NB4 (cell line): ENCODE measurements at regions not wholly inside any gene's neighbourhood (a gene's known extent, or its start where the extent isn't known, plus 50 kb on each side); places are given as distances from the start of the nearest gene placed in this dataset.
A peak's percentile ranks its signal among the peaks of the same experiment; 100 is the strongest.

Experiments used
- DNase-seq: peaks from one replicate; pipeline ENCODE4 v3.0.0; 2010; ENCODE audit warnings: low read depth
- H3K4me3 ChIP-seq: one replicate; pipeline ENCODE4 v1.5.1; 2011; ENCODE audit warnings: mild to moderate bottlenecking, low read depth, low read length, moderate library complexity
- CTCF ChIP-seq: IDR thresholded peaks from one replicate; pipeline ENCODE4 v1.5.1; 2012; ENCODE audit warnings: low read depth, low read length
- MYC ChIP-seq: IDR thresholded peaks from 2 replicates; pipeline ENCODE4 v1.6.1; 2011; ENCODE audit warnings: low read depth, low read length
- POLR2A ChIP-seq: IDR thresholded peaks from 2 replicates; pipeline ENCODE4 v1.6.1; 2011; ENCODE audit warnings: mild to moderate bottlenecking; ENCODE audit not compliant: insufficient read length; ENCODE audit errors: extremely low read depth
- TF ChIP-seq, protein P1 (sequence below): IDR thresholded peaks from 2 replicates; pipeline ENCODE4 v1.6.1; 2011; ENCODE audit warnings: low read depth, low read length

DNA sequence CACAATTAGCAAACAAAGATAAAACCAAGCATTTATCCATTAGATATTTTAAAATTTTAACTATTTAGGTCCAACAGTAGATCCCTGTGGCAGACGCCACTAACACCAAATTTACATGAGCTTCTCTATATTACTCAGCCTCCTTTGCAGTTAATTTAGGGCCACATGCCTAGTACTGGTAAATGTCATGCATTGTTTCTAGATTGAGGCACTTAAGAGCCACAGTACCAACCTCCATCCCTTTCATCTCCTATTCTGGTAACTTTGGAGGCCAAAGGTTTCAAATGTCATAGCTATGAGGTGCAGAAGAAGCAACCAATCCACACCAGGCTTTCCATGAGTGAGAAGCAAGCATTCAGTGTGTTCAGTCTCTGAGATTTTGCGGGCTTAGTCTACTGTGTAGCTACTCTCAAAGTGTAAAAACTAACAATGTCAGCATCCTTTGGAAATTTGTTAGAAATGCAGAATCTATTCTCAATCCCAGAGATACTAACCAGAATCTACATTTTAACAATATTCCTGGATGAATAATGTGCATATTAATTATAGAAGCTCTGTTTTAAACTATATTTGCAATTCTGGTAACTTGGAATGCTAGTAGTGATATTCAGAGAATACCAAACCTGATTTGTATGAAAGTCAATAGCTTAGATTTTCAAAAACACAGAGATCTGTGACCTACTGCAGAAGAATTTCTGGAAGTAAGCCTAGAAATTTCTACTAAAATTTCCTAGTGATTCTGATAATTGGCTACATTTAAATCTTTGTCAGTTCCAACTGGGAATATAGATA, 206.3 kb upstream of the CD96 start:
- no peak overlapping the region for H3K4me3 ChIP-seq
- no peak for TF ChIP-seq CTCF
- TF ChIP-seq POLR2A, result no peak
- no peak for TF ChIP-seq MYC
- TF ChIP-seq, protein P1, sequence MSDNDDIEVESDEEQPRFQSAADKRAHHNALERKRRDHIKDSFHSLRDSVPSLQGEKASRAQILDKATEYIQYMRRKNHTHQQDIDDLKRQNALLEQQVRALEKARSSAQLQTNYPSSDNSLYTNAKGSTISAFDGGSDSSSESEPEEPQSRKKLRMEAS, result no peak
- DNase-seq, result no peak

- H3K4me3 ChIP-seq, result no peak overlapping the region
- TF ChIP-seq CTCF (no peak), POLR2A (no peak), MYC (no peak)
- TF ChIP-seq, protein P1, result no peak
- no peak for DNase-seq
These were observed 205.5 kb upstream of the CD96 start for GRCh38 chr3:111336511-111336910.

- TF ChIP-seq CTCF, result peak; percentile 49
- TF ChIP-seq MYC, result no peak
- TF ChIP-seq, protein P1, result no peak
- TF ChIP-seq POLR2A, result no peak
- peak; percentile 51 for DNase-seq
- no peak overlapping the region for H3K4me3 ChIP-seq
These were observed 203.8 kb upstream of the CD96 start for GRCh38 chr3:111338059-111338698.

GRCh38 chr3:111339017-111339416, 203.0 kb upstream of the CD96 start:
- no peak for DNase-seq
- TF ChIP-seq, protein P1, result no peak
- no peak for TF ChIP-seq MYC
- TF ChIP-seq CTCF, result no peak
- TF ChIP-seq POLR2A, result no peak
- H3K4me3 ChIP-seq, result no peak overlapping the region

- no peak for DNase-seq
- TF ChIP-seq, protein P1, result no peak
- no peak for TF ChIP-seq POLR2A
- no peak for TF ChIP-seq CTCF
- TF ChIP-seq MYC, result no peak
- no peak overlapping the region for H3K4me3 ChIP-seq
These were observed 190.7 kb upstream of the CD96 start for GRCh38 chr3:111351334-111351733.
